PC-9 (cell line): ENCODE measurements at regions not wholly inside any gene's neighbourhood (a gene's known extent, or its start where the extent isn't known, plus 50 kb on each side); places are given as distances from the start of the nearest gene placed in this dataset.

Experiments
- EZH2 ChIP-seq: fragments of 200-600 bp; sonication (generic); IDR thresholded peaks from 2 replicates; pipeline ENCODE4 v1.8.0; 2017; ENCODE audit warnings: antibody characterized with exemption, low read depth
- TF ChIP-seq, protein P1 (sequence below): fragments of 200-600 bp; sonication (generic); conservative IDR thresholded peaks from 2 replicates; pipeline ENCODE4 v1.6.1; 2017; ENCODE audit warnings: mixed run types, antibody characterized with exemption, mild to moderate bottlenecking, moderate library complexity

DNA sequence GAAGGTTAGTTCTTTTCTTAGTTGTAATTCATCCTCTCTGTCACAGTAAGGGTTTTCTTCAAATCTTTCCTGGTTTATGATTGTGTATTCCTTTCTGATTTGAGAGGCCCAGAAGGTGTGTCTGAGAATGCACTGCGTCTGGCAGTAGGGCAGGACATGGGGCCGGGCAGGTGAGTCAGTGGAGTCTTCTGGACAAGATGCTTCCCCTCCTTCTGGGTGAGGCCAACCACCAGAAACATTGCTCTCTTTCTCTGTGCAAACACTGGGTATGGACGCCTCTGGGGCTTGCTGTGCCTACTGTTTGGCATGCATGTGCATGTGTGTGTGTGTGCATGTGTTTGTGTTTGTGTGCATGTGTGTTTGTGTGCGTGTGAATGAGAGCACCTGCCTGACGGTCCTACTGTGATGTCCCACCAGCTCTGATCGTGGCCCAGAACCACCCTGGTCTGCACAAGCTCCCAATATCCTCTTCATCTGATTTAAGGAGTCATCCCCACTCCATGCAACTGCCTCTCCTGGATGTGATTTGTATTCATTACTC lies 93.2 kb upstream of the DLX2 start:
- TF ChIP-seq, protein P1, sequence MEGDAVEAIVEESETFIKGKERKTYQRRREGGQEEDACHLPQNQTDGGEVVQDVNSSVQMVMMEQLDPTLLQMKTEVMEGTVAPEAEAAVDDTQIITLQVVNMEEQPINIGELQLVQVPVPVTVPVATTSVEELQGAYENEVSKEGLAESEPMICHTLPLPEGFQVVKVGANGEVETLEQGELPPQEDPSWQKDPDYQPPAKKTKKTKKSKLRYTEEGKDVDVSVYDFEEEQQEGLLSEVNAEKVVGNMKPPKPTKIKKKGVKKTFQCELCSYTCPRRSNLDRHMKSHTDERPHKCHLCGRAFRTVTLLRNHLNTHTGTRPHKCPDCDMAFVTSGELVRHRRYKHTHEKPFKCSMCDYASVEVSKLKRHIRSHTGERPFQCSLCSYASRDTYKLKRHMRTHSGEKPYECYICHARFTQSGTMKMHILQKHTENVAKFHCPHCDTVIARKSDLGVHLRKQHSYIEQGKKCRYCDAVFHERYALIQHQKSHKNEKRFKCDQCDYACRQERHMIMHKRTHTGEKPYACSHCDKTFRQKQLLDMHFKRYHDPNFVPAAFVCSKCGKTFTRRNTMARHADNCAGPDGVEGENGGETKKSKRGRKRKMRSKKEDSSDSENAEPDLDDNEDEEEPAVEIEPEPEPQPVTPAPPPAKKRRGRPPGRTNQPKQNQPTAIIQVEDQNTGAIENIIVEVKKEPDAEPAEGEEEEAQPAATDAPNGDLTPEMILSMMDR: no peak
- no peak for TF ChIP-seq EZH2
